HG03469 (cell line): ENCODE measurements at regions not wholly inside any gene's neighbourhood (a gene's known extent, or its start where the extent isn't known, plus 50 kb on each side); places are given as distances from the start of the nearest gene placed in this dataset.

Source experiments
- ATAC-seq: cut with Tn5 transposase; IDR thresholded peaks from one replicate; pipeline ENCODE4 v1.9.1; 2021; ENCODE audit warnings: mild to moderate bottlenecking, moderate library complexity, moderate number of reproducible peaks; ENCODE audit not compliant: unreplicated experiment

DNA sequence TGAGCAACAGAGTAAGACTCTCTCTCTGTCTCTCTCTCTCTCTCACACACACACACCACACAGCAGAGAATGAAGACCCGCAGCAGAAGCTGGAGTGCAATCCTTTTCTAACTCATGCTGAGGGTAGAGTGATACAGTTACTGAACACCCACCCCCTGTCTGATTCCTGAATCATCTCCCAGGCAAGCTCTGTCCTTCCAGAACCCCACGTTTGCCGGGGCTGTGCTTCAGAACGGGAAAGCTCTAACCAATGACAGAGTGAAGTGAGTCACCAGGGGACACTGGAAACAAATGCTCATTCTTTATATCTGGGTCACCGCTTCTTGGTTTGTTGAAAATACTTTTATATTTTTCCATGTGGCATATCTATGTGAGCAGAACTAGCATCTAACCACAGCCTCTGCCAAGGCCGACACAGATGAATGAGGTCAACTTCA lies 553.7 kb upstream of the AMELY start:
- no peak for ATAC-seq

DNA sequence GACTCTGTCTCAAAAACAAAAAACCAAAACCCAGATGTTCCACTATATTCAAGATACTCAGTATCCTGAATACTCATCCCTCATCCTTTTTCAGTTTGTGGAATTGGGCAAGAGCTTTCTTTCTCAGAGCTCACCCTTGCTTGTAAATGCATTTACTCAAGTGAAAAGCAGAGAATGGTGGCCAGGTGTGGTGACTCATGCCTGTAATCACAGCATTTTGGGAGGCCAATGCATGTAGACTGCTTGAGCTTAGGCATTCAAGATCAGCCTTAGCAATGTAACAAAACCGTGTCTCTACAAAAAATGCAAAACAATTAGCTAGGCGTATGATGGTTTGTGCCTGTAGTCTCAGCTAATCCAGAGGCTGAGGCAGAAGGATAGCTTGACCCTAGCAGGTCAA lies 553.2 kb upstream of the AMELY start:
- no peak for ATAC-seq

- ATAC-seq = no peak
These were observed 552.2 kb upstream of the AMELY start for GRCh38 chrY:7463711-7464110.

GRCh38 chrY:7463196-7463595 lies 551.6 kb upstream of the AMELY start:
- ATAC-seq = no peak

- ATAC-seq = no peak
These were observed 551.1 kb upstream of the AMELY start for GRCh38 chrY:7462657-7463056.

GRCh38 chrY:7461873-7462525 lies 550.4 kb upstream of the AMELY start:
- ATAC-seq = no peak

GRCh38 chrY:7459802-7460201 lies 548.2 kb upstream of the AMELY start:
- no peak for ATAC-seq

- ATAC-seq = no peak
These were observed 546.9 kb upstream of the AMELY start for GRCh38 chrY:7458301-7459078.

DNA sequence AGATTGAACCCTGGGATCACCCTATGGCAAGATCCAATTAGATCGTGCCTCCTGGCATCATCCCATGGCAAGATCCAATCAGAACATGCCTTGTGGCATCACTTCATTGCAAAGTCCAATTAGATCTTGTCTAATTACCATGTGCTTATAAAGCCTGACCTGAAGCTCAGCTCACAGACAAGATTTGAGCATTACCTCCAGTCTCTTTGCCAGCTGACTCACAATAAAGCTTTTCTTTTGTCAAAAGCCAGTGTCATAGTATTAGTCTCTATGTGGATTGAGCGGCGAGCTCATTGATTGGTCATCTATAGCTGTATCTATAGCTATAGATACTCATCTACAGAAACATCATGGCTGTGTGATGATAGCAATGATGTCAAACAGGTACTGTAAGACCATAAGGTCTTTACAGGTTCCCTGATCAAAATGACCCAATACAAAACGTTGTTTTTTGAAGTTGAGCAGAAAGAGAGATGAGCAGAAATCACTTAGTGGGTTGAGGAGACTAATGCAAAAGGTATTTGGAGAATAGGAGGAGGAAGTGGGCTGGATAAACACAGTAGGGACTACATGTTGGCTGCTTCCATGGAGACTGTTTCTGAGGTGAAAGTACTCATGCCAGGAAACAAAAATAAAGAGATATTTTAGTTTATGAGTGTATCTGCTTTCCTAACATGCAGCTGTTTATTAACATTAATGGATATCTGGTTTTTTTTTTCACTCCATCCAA lies 545.9 kb upstream of the AMELY start:
- no peak for ATAC-seq

DNA sequence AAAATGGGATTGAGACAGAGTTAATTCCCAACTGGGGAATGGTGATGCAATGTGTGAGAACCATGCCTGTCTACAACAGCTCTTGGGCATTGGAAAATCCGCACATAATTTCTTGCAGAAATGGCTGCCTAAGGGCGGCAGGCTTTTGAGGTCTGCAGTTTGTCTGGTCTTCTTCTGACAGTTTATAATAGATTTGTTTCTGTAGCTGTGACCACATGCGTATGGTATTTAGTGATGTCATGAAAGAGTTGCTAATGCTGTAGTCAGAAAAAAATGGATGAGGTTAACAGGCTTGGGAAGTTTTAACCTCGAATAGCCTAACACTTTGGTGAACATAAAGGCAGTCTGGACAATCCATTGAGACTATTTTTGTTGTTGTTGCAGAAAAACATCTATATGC lies 544.1 kb upstream of the AMELY start:
- ATAC-seq = no peak

DNA sequence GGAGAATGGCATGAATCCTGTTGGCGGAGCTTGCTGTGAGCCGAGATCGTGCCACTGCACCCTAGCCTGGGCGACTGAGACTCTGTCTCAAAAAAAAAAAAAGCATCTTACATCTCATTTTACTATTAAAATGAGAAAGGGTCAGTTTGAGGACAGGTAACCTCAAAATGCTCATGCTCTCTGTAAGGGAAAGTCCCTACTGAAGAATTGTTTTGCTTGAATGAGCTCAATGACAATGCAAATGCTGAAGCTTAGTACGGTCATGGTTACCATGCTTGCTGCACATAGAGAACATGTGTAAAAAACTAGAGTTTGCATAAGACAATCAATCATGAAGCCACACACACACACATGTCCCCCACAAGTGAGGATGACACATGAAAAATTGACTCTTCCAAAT lies 541.8 kb upstream of the AMELY start:
- ATAC-seq = peak; percentile 99

- ATAC-seq = no peak
These were observed 540.7 kb upstream of the AMELY start for GRCh38 chrY:7452246-7452645.

DNA sequence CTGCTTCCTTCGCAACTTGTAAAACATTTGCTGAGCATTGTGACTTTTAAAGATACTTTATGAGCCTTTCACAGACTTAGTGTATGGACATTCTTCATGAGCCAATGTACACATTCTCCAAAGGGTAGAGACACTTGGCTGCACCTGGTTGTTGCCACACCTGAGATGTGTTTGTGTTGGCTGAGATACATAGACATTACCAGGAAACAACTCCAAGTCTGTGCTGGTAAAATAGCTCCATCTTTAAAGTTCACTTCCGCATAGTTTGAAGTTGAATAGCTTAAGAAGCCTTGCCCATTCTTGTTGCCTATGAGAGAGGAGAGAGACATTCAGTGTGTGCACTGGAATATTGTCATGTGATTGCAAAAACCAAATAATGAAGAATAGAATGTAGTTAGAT lies 538.3 kb upstream of the AMELY start:
- no peak for ATAC-seq

GRCh38 chrY:7448687-7449086 lies 537.1 kb upstream of the AMELY start:
- no peak for ATAC-seq

GRCh38 chrY:7447881-7448516 lies 536.4 kb upstream of the AMELY start:
- ATAC-seq = no peak

- ATAC-seq = no peak
These were observed 532.6 kb upstream of the AMELY start for GRCh38 chrY:7444141-7444540.

DNA sequence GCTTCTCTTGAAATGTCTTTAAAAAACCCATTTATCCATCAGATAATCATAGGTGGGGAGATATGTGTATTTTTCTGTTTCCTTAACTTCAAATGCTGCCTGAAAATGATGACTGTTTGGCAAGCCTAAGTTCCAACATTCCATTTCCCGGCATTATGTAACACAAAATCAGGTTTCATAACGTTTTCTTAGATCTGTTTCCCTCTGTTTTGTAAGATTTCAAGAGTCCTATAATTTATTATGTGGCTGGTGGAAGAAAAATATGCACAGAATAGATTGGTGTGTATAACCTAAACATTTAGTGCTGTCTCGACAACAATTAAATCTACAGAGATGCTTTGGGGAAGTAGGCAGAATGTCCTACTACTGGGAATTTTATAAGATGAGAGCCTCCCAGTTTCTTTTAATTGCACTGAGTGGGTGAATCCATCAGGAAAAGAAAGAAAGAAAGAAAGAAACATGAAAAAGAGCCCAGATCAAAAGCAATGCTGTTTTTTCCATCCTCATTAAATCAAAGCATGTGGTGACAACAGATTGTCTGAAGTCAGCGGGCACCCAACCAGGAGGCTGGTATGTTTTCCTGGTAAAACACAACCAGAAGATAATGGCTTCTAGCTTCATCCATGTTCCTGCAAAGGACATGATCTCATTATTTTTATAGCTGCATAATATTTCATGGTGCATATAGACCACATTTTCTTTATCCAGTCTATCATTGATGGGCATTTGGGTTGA lies 529.4 kb upstream of the AMELY start:
- ATAC-seq = no peak

GRCh38 chrY:7437086-7437485 lies 525.5 kb upstream of the AMELY start:
- ATAC-seq = no peak

DNA sequence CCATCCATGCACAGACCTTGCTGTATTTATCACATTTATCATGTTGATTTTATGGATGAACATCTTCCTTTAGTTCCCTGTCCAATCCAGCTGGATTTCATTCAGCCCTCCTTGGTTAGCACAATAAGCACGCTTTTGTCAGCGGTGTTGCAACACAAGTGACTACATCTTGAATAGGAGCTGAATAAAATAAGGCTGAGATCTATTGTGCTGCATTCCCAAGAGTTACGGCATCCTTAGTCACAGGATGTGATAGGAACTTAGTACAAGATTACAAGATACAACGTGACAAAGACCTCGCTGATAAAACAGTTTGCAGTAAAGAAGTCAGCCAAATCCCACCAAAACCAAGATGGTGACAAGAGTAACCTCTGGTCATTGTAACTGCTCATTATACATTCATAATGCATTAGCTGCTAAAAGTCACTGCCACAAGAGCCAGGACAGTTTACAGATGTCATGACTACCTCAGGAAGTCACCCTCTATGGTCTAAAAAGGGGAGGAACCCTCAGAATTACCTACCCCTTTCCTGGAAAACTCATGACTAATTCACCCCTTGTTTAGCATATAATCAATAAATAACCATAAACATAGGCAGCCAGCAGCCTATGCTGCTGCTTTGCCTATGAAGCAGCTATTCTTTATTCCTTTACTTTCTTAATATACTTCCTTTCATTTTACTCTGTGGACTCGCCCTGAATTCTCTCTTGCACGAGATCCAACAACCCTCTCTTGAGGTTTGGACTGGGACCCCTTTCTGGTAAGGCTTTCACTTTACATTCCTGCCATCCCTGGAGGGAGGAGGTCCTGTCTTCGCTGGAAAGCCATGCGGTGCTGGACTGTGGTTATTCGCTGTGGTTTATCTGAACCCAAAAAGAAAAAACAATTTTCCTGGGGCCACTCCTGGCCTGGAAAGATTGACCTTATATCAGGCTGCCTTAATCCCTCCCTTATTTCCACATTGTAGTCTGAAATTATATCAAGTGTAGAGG lies 522.6 kb upstream of the AMELY start:
- ATAC-seq = no peak

DNA sequence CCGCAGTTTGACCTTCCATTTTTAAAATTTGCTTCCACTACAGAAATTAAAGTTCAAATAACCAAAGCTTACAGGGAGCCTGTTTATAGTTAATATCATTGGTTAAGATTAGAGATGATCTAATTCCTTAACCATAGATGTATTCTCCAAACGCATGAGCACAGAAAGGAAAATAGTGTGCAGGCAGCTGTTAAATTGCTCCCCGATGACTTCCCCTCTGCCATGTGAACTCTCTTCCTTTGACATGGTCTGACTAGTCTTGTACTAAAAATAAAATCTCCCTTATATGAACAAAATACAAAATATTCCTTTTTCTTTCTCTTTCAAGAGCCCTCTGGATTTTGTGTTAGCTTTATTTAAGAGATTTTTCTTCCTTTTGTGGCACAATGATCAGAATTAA lies 507.6 kb upstream of the AMELY start:
- ATAC-seq = no peak
